HG03558 (cell line): ENCODE measurements at regions not wholly inside any gene's neighbourhood (a gene's known extent, or its start where the extent isn't known, plus 50 kb on each side); places are given as distances from the start of the nearest gene placed in this dataset.
"Not testable (repeated sequence)": the region's sequence is repeated elsewhere in the genome, so short reads cannot be mapped to it uniquely, and the experiment has no call there.

ENCODE experiments used
- ATAC-seq: cut with Tn5 transposase; IDR thresholded peaks from one replicate; pipeline ENCODE4 v1.9.1; 2021; ENCODE audit warnings: moderate number of reproducible peaks; ENCODE audit not compliant: unreplicated experiment; ENCODE audit errors: extremely low read depth

DNA sequence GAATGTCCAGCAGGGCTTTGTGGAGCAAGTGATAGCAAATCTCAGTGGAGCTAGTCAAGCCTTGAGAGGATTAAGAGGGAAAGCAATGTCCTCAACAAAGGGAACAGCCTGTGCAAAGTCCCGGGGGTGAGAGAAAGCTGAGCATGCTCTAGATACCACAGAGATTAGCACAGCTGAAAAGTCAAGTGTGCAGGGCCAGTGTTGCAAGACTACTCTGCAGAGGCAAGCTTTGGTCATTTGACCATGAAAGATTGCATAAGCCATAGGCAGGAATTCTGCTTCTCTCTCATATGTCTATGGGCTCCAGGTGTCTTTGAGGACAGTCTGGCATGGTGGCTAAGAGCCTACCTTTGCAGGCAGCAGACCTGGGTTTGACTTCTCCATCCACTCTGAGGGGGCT lies 181.0 kb upstream of the JUN start:
- ATAC-seq: no peak

- ATAC-seq: no peak
These were observed 182.5 kb upstream of the JUN start for GRCh38 chr1:58966103-58966916.

DNA sequence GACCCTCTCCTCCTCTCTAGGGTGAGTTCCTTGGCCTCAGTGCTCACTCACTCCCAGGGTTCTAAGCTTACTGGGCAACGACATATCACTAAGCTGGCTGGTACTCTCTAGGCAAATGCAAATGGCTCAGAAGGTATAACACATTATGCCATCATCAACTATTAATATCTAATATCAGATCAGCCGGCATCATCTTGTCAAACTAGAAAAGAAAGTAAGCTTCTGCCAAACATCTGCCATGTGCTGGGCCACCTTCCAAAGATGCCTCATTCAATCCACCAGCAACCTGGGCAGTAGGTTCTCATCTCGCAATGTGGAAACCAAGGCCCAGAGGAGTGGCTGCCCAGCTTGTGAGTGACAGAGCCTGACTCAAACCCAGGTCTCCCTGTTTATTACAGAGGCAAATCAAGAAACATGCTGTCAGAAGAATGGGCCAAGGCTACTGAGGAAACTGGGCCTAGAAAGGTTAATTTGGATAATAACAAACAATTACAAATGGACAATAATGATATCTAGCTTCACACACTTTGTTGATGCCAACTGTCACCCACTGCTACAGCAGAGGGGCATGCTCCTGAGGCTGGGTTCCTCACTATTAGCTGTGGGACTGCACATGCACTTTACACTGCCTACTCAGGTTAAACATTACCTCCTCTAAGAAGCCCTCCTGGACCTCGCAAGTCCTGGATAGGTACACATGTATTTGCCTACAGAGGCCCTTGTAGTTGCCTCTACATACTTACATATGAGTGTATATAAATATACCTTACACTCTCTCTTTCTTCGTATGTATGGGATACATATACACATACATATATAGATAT lies 183.3 kb upstream of the JUN start:
- no peak for ATAC-seq

GRCh38 chr1:58968360-58968952 lies 184.6 kb upstream of the JUN start:
- peak; percentile 70 for ATAC-seq

- not testable (repeated sequence) for ATAC-seq
These were observed 185.3 kb upstream of the JUN start for GRCh38 chr1:58969176-58969575.

GRCh38 chr1:58971629-58972140 lies 187.8 kb upstream of the JUN start:
- ATAC-seq: no peak

GRCh38 chr1:58975888-58976287 lies 192.0 kb upstream of the JUN start:
- no peak for ATAC-seq

DNA sequence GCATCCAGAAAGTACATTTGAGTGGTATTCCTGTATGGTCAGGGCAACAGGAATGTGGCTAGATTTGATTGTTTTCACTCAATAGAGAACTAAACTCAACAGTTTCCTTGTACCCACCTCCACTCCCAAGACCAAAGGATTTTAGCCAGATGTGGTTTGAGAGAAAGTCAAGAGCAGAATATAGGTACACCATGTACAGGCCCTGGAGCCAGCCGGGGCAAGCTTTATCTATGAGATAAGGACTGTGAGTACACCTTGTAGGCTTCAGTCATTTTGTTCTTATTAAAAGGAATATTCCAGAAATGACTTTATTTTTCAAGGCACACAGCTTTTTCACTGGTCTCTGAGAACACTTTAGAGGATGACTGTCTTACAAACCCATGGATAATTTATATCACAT lies 192.4 kb upstream of the JUN start:
- no peak for ATAC-seq

DNA sequence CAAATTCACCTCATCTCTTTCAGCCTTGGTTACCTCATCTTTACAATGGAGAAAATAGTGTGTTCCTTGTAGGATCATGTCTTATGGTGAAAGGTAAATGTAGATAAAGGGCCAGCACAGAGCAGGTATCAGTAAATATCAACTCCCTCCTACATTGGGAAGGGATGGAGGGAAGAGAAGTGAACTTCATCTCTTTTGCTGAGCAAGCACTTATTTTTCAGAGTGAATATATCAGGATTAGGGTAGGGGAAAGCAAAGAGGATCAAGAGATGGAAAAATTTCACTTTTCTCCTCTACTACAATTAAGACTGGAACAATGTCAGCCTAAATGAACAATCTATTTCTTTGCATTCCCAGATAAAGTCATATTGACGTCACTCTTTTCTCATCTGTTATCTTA lies 193.8 kb upstream of the JUN start:
- ATAC-seq: no peak

DNA sequence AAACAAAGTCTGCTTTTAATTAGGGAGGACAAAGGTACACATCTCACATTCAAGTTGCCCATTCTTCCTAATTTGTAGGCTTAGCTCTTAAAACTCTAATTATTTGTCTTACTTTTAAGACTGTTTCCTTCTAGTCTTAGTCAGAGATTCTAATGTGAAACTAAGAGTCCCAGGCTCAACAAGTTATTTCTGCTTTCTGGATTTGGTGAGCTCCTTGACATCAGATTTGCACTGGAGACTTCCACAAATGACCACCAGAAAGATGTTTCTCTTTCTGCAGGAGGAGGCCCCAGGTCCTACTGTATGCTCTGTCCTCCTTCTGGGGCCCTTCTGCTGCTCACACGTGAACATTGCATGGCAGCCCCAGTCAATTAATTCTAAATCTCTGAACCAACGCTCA lies 194.2 kb upstream of the JUN start:
- ATAC-seq: no peak

GRCh38 chr1:58979086-58979485 lies 195.2 kb upstream of the JUN start:
- ATAC-seq: no peak

DNA sequence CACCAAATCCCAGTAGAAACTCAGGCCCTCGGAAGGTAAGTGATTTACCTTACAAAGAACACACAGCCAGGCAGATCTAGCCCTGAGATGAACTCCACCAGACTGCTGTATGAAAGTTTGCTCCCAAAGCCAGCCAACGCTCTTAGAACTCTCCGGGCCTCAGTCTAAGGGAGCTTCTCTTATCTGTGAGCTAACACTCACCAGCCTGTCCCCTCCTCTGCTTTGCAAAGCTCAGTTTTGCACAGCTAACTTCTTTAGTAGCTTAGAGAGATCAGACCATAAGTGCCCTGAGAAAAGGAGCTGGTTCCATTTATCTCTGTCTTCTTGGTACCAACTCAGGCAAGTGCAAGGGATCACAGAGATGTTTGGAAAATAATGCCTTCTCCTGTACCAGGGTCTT lies 195.8 kb upstream of the JUN start:
- no peak for ATAC-seq

DNA sequence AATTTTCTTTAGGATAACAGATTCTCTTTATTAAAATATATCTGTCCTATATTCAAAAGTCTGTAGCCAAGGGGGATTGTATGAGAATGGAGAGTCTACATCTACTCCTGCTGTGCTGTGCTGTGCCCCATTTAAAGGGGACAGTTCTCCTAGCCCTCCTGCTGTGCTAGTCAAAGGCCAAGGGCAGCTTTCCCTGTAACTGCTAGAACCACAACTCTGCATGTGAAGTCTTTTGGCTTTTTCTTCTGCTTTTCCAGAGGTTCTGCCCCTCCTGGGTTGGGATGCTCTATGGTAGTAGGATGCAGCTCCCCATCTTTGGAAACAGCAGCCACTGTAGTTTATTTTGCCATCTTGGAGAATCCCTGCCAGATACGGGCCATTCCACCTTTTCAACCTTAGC lies 197.5 kb upstream of the JUN start:
- no peak for ATAC-seq

- ATAC-seq: no peak
These were observed 198.6 kb upstream of the JUN start for GRCh38 chr1:58982259-58982998.

DNA sequence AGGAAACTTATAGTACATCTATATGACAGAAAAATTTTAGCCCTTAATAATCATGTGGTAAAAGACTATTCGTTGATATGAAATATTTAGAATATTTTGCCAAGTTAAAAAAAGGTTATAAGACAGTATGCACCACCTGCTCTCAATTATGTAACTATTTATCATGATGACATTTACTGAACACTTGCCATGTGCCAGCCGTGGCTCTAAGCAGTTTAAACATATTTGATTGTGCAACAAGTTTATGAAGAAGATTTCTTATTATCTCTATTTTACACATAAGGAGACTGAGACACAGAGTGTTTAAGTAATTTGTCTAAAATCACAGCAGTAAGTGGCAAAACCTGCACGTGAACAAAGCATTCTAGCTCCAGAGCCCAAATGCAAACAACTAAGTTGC lies 199.3 kb upstream of the JUN start:
- no peak for ATAC-seq

DNA sequence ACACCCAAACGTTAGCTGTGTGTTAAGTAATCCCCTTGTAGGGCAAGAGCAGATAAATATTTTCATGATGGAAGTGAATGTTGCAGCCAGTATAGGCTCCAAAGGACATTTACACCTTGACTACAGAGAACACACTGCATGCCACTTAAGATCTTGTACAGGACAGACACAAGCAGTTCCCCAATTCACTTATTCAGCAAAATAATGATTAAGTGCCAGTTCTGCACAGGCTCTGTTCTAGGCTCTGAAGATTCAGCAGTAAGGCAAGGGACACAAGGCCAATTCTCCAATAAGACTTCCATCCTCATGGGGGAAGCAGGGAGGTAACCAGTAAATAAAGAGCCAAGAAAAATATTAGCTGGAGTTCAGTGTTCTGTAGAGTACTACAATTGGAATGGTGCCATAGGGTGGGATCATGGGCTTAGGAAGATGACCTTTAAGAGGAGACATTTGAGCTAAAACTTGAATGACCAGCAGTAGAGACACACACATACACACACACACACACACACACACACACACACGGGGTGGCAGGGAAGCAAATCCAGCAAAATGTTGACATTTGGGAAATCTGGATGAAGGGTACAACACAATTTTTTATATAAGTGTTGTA lies 199.9 kb upstream of the JUN start:
- ATAC-seq: no peak

DNA sequence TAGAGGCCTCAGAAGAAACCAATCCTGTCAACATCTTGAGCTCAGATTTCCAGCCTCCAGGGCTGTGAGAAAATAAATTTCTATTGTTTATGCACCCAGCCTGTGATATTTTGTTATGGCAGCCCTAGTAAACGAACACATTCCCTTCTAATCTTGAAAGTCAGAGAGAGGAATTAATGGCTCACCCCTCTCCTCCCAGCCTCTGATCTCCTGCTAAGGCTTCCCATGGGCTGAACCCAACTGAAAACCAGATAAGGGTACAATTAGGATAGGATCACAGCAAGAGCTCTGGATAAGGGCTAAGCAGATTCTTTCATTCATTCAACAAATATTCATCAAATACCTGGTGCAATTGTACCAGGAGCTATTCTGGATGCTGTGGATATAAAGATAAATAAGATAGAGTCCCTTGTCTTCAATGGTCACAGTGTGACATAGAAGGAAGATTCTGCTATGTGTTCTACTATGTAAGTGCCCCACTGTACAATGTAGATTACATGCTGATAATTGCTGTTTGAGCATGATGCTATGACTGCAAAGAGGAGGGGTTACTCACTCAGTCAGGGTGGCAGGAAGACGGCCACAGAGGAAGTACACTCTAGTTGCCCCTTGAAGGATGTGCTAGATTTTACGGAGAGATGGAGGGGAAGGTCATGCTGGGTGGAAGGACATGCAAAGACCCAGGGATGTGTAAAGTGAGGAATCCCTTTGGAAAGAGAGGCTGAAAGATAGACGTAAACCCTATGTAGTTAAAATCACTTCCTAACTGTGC lies 203.3 kb upstream of the JUN start:
- ATAC-seq: no peak

DNA sequence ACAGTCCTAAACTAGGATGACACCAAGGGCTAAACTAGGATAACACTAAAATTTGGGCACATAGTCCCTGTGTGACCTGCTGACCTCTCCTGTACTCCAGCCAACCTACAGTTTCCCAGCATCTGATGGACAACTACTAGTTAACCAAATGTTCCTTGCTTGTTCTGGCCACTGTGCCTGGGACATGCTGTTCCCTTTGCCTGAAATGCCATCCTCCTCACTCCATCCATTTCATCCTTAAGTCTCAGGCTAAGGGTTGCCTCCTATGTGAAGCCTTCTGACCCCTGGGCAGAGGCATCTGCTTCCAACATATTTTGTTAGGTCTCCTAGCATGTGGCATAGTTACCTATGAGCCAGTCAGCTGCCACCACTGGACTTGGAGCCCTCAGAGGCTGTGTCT lies 204.9 kb upstream of the JUN start:
- no peak for ATAC-seq

GRCh38 chr1:58989845-58990244 lies 206.0 kb upstream of the JUN start:
- no peak for ATAC-seq
